ENCODE measurements at regions not wholly inside any gene's neighbourhood (a gene's known extent, or its start where the extent isn't known, plus 50 kb on each side); places are given as distances from the start of the nearest gene placed in this dataset.
A peak's percentile ranks its signal among the peaks of the same experiment; 100 is the strongest.

GRCh38 chr13:40116008-40116407 is 460.5 kb downstream of the COG6 start (continued):
- no peak for TF ChIP-seq BCLAF1 (IDR thresholded peaks at IDR 0.05)
- no peak for TF ChIP-seq IRF4 (IDR thresholded peaks at IDR 0.05; ENCODE audit: low read depth, low read length)
- TF ChIP-seq ZBED1 (IDR thresholded peaks at IDR 0.05; ENCODE audit: borderline replicate concordance): no peak
- TF ChIP-seq EZH2 (IDR thresholded peaks at IDR 0.05; ENCODE audit: borderline replicate concordance, control insufficient read depth, low read depth, low read length): no peak
- no peak for TF ChIP-seq RBBP5 (conservative IDR thresholded peaks at IDR 0.05)
- TF ChIP-seq ATF7 (IDR thresholded peaks at IDR 0.05; ENCODE audit: low read depth): peak; percentile 84
- TF ChIP-seq IKZF1 (conservative IDR thresholded peaks at IDR 0.05): peak; percentile 80
- TF ChIP-seq E2F4 (IDR thresholded peaks at IDR 0.05; ENCODE audit: low read depth, low read length): no peak
- no peak for TF ChIP-seq RAD21 (IDR thresholded peaks at IDR 0.05; ENCODE audit: insufficient read depth, low read depth, low read length)
- TF ChIP-seq EED (IDR thresholded peaks at IDR 0.05; ENCODE audit: low read depth): no peak
- peak; percentile 67 for TF ChIP-seq RELB (IDR thresholded peaks at IDR 0.05; ENCODE audit: low read depth)
